ENCODE measurements at regions not wholly inside any gene's neighbourhood (a gene's known extent, or its start where the extent isn't known, plus 50 kb on each side); places are given as distances from the start of the nearest gene placed in this dataset.

- H3K27ac ChIP-seq, result no peak overlapping the region
- intact Hi-C loops (cut with DNase I; ENCODE audit: low total_unique reads), result no loop called here
- DNase-seq, result no peak
- TF ChIP-seq, protein P1, sequence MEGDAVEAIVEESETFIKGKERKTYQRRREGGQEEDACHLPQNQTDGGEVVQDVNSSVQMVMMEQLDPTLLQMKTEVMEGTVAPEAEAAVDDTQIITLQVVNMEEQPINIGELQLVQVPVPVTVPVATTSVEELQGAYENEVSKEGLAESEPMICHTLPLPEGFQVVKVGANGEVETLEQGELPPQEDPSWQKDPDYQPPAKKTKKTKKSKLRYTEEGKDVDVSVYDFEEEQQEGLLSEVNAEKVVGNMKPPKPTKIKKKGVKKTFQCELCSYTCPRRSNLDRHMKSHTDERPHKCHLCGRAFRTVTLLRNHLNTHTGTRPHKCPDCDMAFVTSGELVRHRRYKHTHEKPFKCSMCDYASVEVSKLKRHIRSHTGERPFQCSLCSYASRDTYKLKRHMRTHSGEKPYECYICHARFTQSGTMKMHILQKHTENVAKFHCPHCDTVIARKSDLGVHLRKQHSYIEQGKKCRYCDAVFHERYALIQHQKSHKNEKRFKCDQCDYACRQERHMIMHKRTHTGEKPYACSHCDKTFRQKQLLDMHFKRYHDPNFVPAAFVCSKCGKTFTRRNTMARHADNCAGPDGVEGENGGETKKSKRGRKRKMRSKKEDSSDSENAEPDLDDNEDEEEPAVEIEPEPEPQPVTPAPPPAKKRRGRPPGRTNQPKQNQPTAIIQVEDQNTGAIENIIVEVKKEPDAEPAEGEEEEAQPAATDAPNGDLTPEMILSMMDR (IDR thresholded peaks at IDR 0.05), result no peak
- no peak for TF ChIP-seq POLR2A (IDR thresholded peaks at IDR 0.05)
- H3K9me3 ChIP-seq, result no peaks in the 10 kb centered on the region
- H3K36me3 ChIP-seq, result no peaks in the 10 kb centered on the region
- no peaks in the 10 kb centered on the region for H3K4me1 ChIP-seq
- H3K27me3 ChIP-seq, result no peaks in the 10 kb centered on the region
- no peak overlapping the region for H3K4me3 ChIP-seq
These were observed 163.7 kb upstream of the TP63 start for GRCh38 chr3:189467451-189467850.

DNA sequence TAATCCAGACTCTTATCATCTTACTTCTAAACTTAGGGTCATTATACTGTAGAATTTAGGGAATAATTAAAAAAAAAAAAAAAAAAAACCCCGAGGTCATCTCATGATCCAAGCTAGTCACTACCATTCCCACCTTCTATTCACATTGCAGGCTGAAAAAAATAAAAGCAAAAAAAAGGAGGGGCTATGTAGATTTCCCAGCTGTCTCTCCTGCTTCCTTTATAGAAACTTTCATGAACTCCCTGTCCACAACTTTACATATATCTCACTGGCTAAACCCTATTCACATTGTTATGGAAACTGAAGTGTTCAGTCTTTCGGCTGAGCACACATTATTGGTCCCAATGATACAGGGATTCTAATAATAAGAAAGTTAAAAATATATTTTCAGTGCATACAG is 156.2 kb upstream of the TP63 start:
- TF ChIP-seq, protein P1 (IDR thresholded peaks at IDR 0.05), result no peak
- no peak for TF ChIP-seq POLR2A (IDR thresholded peaks at IDR 0.05)
- H3K4me1 ChIP-seq, result no peaks in the 10 kb centered on the region
- DNase-seq, result no peak
- no peaks in the 10 kb centered on the region for H3K9me3 ChIP-seq
- H3K4me3 ChIP-seq, result no peak overlapping the region
- no peaks in the 10 kb centered on the region for H3K27me3 ChIP-seq
- intact Hi-C loops (cut with DNase I; ENCODE audit: low total_unique reads), result no loop called here
- H3K27ac ChIP-seq, result no peak overlapping the region
- H3K36me3 ChIP-seq, result no peaks in the 10 kb centered on the region

GRCh38 chr3:189477614-189478013 is 153.6 kb upstream of the TP63 start:
- no peak for DNase-seq
- Histone ChIP-seq H3K27me3 (no peaks in the 10 kb centered on the region), H3K9me3 (peaks cover 0 to 5% of the 10 kb centered on the region in 2 donors), H3K27ac (no peak overlapping the region), H3K36me3 (no peaks in the 10 kb centered on the region), H3K4me1 (no peaks in the 10 kb centered on the region), H3K4me3 (no peak overlapping the region)
- no peak for TF ChIP-seq POLR2A (IDR thresholded peaks at IDR 0.05)
- TF ChIP-seq, protein P1 (IDR thresholded peaks at IDR 0.05), result no peak
- intact Hi-C loops (cut with DNase I; ENCODE audit: low total_unique reads), result no loop called here

- Histone ChIP-seq H3K27ac (no peak overlapping the region), H3K4me1 (no peaks in the 10 kb centered on the region), H3K27me3 (no peaks in the 10 kb centered on the region), H3K36me3 (no peaks in the 10 kb centered on the region), H3K9me3 (peaks cover 0 to 5% of the 10 kb centered on the region in 2 donors), H3K4me3 (no peak overlapping the region)
- intact Hi-C loops (cut with DNase I; ENCODE audit: low total_unique reads), result no loop called here
- no peak for DNase-seq
- TF ChIP-seq, protein P1 (IDR thresholded peaks at IDR 0.05), result no peak
- TF ChIP-seq POLR2A (IDR thresholded peaks at IDR 0.05), result no peak
These were observed 144.6 kb upstream of the TP63 start for GRCh38 chr3:189486556-189486955.

- Histone ChIP-seq H3K9me3 (no peaks in the 10 kb centered on the region), H3K27ac (no peak overlapping the region), H3K4me3 (no peak overlapping the region), H3K4me1 (no peaks in the 10 kb centered on the region), H3K27me3 (no peaks in the 10 kb centered on the region), H3K36me3 (no peaks in the 10 kb centered on the region)
- TF ChIP-seq, protein P1 (IDR thresholded peaks at IDR 0.05), result no peak
- no peak for TF ChIP-seq POLR2A (IDR thresholded peaks at IDR 0.05)
- intact Hi-C loops (cut with DNase I; ENCODE audit: low total_unique reads), result no loop called here
- no peak for DNase-seq
These were observed 142.9 kb upstream of the TP63 start for GRCh38 chr3:189488241-189488767.
